Sigmoid colon (tissue), 6 donors: ENCODE measurements at regions not wholly inside any gene's neighbourhood (a gene's known extent, or its start where the extent isn't known, plus 50 kb on each side); places are given as distances from the start of the nearest gene placed in this dataset.

Experiments
- DNase-seq: peaks from one replicate; pipeline ENCODE4 v3.0.0-alpha.2; 2019
- H3K27ac ChIP-seq, 4 donors: fragments of 200-600 bp; sonication (generic); one replicate each; pipeline ENCODE4 v1.5.1; 2016 to 2019; ENCODE audit warnings: mild to moderate bottlenecking in 1 of 4
- H3K27me3 ChIP-seq, 3 donors: fragments of 200-600 bp; sonication (generic); one replicate each; pipeline ENCODE4 v1.5.1; 2019; ENCODE audit warnings: mild to moderate bottlenecking in 1 of 3
- H3K36me3 ChIP-seq, 4 donors: fragments of 200-600 bp; sonication (generic); one replicate each; pipeline ENCODE4 v1.5.1; 2016 to 2019
- H3K4me1 ChIP-seq, 4 donors: fragments of 200-600 bp; sonication (generic); one replicate each; pipeline ENCODE4 v1.5.1; 2017 to 2019
- H3K4me3 ChIP-seq, 4 donors: fragments of 200-600 bp; sonication (generic); one replicate each; pipeline ENCODE4 v1.5.1; 2017 to 2019; ENCODE audit warnings: mild to moderate bottlenecking in 2 of 4, moderate library complexity in 1 of 4
- H3K9me3 ChIP-seq, 4 donors: fragments of 200-600 bp in 3 of 4; sonication (generic) in 3 of 4; one replicate each; pipeline versions ENCODE4 v1.5.1 to v1.6.1; 2013 to 2019
- EP300 ChIP-seq, 4 donors: sonication (generic); formaldehyde crosslinking; IDR thresholded peaks; one replicate each; pipeline ENCODE4 v1.6.1; 2017; ENCODE audit warnings: antibody characterized with exemption in 4 of 4
- POLR2A ChIP-seq, 2 donors: fragments of 450-650 bp; IDR thresholded peaks; one replicate each; pipeline ENCODE4 v1.6.1; 2016; ENCODE audit warnings: antibody characterized with exemption in 2 of 2, mild to moderate bottlenecking in 2 of 2, moderate library complexity in 2 of 2
- POLR2AphosphoS5 ChIP-seq, 4 donors: sonication (generic); formaldehyde crosslinking; IDR thresholded peaks; one replicate each; pipeline ENCODE4 v1.6.1; 2017; ENCODE audit warnings: antibody characterized with exemption in 4 of 4
- WGBS, 2 donors: extraction: QIAGEN DNeasy Blood & Tissue Kit; methylation state at CpG; one replicate each; pipeline ENCODE4 v1.1.7; 2013; 5-methylcytosine and 5-hydroxymethylcytosine counted together
- intact Hi-C: fragments of 100-400 bp; cut with DNase I; formaldehyde crosslinking; loops from one replicate; pipeline ENCODE4 v1.15.1; 2023
- TF ChIP-seq, protein P1 (sequence below), 4 experiments: fragments of 450-650 bp in 3 of 4; fragments of 200-600 bp in 1 of 4; IDR thresholded peaks; one replicate each; pipeline ENCODE4 v1.5.1; 2016 to 2019; ENCODE audit warnings: antibody characterized with exemption in 4 of 4, mild to moderate bottlenecking in 3 of 4, moderate library complexity in 2 of 4
- donor health status: healthy with polysubstance abuse.
- donor health status: healthy.

DNA sequence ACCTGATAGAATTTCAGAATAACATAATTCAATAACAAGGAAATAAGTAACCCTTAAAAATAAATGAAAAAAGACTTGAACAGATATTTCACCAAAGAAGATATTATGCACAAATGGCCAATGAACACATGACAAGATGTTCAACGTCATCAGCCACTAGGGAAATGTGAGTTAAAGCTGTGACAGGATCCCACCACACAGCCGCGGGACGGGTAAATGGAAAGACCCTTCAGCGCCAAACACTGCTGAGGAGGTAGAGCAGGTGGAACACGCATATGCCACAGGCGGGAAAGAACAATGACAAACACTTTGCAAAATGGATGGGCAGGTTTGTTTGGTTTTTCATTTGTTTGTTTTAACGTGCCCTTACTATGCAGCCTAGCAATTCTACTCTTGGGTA lies 86.1 kb upstream of the RNF32 start:
- Histone ChIP-seq H3K27me3 (no peaks in the 10 kb centered on the region), H3K9me3 (no peaks in the 10 kb centered on the region), H3K36me3 (no peaks in the 10 kb centered on the region), H3K27ac (no peak overlapping the region), H3K4me3 (no peak overlapping the region), H3K4me1 (no peaks in the 10 kb centered on the region)
- 88 to 92% methylated on average over 8 of the region's 8 CpGs for WGBS, 2 donors
- intact Hi-C loops, result no loop called here
- DNase-seq, result no peak
- TF ChIP-seq POLR2AphosphoS5 (IDR thresholded peaks at IDR 0.05) (no peak), POLR2A (IDR thresholded peaks at IDR 0.05) (no peak), EP300 (IDR thresholded peaks at IDR 0.05) (no peak)
- TF ChIP-seq, protein P1, sequence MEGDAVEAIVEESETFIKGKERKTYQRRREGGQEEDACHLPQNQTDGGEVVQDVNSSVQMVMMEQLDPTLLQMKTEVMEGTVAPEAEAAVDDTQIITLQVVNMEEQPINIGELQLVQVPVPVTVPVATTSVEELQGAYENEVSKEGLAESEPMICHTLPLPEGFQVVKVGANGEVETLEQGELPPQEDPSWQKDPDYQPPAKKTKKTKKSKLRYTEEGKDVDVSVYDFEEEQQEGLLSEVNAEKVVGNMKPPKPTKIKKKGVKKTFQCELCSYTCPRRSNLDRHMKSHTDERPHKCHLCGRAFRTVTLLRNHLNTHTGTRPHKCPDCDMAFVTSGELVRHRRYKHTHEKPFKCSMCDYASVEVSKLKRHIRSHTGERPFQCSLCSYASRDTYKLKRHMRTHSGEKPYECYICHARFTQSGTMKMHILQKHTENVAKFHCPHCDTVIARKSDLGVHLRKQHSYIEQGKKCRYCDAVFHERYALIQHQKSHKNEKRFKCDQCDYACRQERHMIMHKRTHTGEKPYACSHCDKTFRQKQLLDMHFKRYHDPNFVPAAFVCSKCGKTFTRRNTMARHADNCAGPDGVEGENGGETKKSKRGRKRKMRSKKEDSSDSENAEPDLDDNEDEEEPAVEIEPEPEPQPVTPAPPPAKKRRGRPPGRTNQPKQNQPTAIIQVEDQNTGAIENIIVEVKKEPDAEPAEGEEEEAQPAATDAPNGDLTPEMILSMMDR (IDR thresholded peaks at IDR 0.05), result no peak

DNA sequence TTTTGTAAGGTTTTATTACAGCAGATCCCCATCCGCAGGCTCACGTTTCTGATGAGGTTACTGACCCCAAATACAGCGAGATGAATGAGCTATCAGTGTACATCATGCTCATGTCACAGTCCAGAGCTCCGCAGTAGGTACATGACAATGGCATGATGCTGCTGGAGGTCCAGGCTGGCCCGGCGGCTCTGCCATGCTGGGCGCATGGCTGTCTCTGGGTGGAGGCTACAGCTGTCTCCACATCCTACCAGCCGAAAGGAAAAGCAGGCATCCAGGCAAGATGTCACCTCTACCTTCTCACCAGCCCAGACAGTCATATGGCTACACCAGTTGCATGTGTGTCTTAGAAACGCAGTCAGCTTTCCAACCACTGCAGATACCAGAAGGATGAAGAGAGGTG lies 90.9 kb upstream of the RNF32 start:
- DNase-seq, result no peak
- 95 to 97% methylated on average over 9 of the region's 9 CpGs for WGBS, 2 donors

DNA sequence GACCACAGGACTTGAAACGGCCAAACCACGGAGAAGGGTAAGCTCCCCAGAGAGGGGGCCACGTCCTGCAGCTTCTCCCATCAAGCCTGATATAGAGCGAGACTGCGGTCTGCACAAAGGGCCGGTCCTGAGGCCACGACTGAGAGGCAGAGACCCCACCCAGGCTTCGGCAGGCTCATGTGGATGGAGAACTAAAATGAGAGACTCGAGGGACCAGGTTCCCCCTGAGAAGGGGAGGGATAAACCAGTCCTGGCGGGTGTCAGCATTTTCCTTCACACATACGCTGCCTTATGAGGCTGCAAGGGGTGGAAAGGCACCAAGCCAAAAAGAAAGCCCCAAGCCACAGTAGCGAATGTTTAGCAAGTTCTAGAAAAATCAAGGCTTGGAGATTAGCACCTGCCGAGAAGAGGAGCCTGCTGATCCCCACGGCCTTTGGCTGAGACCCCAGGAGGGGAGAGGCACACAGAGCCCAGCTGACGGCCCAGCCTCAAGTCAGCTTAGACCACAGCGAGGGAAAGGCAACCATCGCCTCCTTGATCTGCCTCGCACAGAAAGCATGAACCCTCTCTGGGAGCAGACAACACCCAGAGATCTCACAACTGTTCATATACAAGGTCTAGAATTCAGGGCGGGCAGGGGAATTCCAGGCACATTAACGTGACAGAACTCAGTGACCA lies 92.6 kb upstream of the RNF32 start:
- TF ChIP-seq POLR2A (IDR thresholded peaks at IDR 0.05) (no peak), EP300 (IDR thresholded peaks at IDR 0.05) (no peak), POLR2AphosphoS5 (IDR thresholded peaks at IDR 0.05) (no peak)
- TF ChIP-seq, protein P1 (IDR thresholded peaks at IDR 0.05), result no peak
- intact Hi-C loops, result no loop called here
- Histone ChIP-seq H3K4me1 (no peaks in the 10 kb centered on the region), H3K27me3 (no peaks in the 10 kb centered on the region), H3K27ac (no peak overlapping the region), H3K4me3 (no peak overlapping the region), H3K36me3 (no peaks in the 10 kb centered on the region), H3K9me3 (no peaks in the 10 kb centered on the region)
- 73 to 84% methylated on average over 20 of the region's 20 CpGs for WGBS, 2 donors
- no peak for DNase-seq

More for the DNA sequence above, 90.9 kb upstream of the RNF32 start:
- TF ChIP-seq EP300 (IDR thresholded peaks at IDR 0.05), result no peak
- TF ChIP-seq POLR2A (IDR thresholded peaks at IDR 0.05), result no peak
- no peak for TF ChIP-seq POLR2AphosphoS5 (IDR thresholded peaks at IDR 0.05)
- TF ChIP-seq, protein P1 (IDR thresholded peaks at IDR 0.05), result no peak
- intact Hi-C loops, result no loop called here
- no peak overlapping the region for H3K4me3 ChIP-seq
- no peak overlapping the region for H3K27ac ChIP-seq
- no peaks in the 10 kb centered on the region for H3K9me3 ChIP-seq
- H3K36me3 ChIP-seq, result no peaks in the 10 kb centered on the region
- no peaks in the 10 kb centered on the region for H3K27me3 ChIP-seq
- no peaks in the 10 kb centered on the region for H3K4me1 ChIP-seq

DNA sequence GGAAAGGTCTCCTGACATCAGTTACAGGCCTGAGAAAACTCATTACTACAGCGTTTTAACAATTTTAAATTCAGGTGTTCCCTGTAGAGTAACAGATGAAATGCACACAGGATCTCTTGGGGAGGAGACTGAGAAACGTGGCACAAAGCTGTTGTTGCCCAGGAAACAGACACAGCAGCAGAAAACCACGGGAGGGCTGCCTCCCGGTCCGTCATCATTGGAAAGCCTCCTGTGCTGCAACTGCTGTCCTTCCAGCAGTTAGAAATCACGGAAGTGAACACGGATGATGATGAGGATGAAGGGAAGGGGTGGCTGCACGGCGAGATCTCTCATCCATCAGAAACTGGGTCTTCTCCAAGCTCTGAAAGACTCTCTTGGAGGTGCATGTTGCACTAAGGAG lies 94.6 kb upstream of the RNF32 start:
- H3K27me3 ChIP-seq, result no peaks in the 10 kb centered on the region
- H3K9me3 ChIP-seq, result no peaks in the 10 kb centered on the region
- H3K4me1 ChIP-seq, result no peaks in the 10 kb centered on the region
- H3K4me3 ChIP-seq, result no peak overlapping the region
- no peak for DNase-seq
- no peaks in the 10 kb centered on the region for H3K36me3 ChIP-seq
- intact Hi-C loops, result no loop called here
- TF ChIP-seq EP300 (IDR thresholded peaks at IDR 0.05) (no peak), POLR2AphosphoS5 (IDR thresholded peaks at IDR 0.05) (no peak), POLR2A (IDR thresholded peaks at IDR 0.05) (no peak)
- TF ChIP-seq, protein P1 (IDR thresholded peaks at IDR 0.05), result no peak
- no peak overlapping the region for H3K27ac ChIP-seq
- 72 to 81% methylated on average over 9 of the region's 9 CpGs for WGBS, 2 donors
